ENCODE measurements at regions not wholly inside any gene's neighbourhood (a gene's known extent, or its start where the extent isn't known, plus 50 kb on each side); places are given as distances from the start of the nearest gene placed in this dataset.

DNA sequence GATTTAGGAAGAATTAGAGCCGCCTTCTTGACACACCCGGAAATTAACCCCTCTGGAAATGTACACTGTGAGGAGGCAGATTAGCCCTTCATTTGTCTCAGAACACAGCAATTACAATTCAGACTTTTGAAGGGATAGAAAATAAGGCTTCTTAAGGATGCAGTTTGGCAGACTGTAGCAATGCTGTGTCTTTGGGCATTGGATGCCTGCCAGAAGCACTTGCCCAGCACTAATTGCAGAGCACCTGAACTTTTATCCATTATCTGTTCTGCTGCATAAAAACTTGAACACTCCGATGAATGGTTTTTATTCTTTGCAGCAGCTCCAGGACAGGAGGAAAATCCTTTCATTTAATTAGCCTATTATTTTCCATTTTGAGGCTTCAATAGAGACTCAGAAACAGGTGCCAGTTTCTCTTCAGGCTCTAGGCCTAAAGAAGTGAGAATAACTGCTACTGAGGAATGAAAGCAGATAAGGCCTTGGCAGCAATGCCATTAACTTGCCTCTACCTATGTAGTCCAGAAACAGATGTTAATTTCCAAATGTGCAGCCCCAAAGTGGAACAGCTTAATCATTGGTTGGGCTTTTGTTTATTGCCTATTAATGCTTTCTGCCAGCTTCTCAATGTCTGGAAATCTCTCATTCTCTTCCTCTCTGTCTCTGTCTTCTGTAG is 418.5 kb downstream of the NSUN3 start:
- TF ChIP-seq CHD2 (IDR thresholded peaks at IDR 0.05; ENCODE audit: low read length) (no peak), MAX (IDR thresholded peaks at IDR 0.05) (no peak), CREB1 (IDR thresholded peaks at IDR 0.05) (no peak), CBX8 (IDR thresholded peaks at IDR 0.05; ENCODE audit: borderline replicate concordance, low read depth, low read length) (no peak), JUND (IDR thresholded peaks at IDR 0.05; ENCODE audit: low read length) (no peak), RAD21 (IDR thresholded peaks at IDR 0.05 in 1 of 2, conservative IDR thresholded peaks at IDR 0.05 in 1 of 2; ENCODE audit: low read depth in 2 of 2, low read length in 2 of 2) (no peak), SIX5 (IDR thresholded peaks at IDR 0.05; ENCODE audit: low read depth, low read length) (no peak)
- TF ChIP-seq, protein P1, sequence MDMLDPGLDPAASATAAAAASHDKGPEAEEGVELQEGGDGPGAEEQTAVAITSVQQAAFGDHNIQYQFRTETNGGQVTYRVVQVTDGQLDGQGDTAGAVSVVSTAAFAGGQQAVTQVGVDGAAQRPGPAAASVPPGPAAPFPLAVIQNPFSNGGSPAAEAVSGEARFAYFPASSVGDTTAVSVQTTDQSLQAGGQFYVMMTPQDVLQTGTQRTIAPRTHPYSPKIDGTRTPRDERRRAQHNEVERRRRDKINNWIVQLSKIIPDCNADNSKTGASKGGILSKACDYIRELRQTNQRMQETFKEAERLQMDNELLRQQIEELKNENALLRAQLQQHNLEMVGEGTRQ (IDR thresholded peaks at IDR 0.05; ENCODE audit: low read length) = no peak
- Histone ChIP-seq H3K27me3 (replicated peaks in 1 of 4; ENCODE audit: control insufficient read depth in 3 of 4, extremely low read depth in 1 of 4, insufficient read depth in 3 of 4, low read length in 3 of 4) (no peaks in the 10 kb centered on the region), H3K79me1 (ENCODE audit: low read depth, low read length) (no peaks in the 10 kb centered on the region), H4K91ac (replicated peaks; ENCODE audit: insufficient read length, low read length) (no peak overlapping the region), H2AFZ (ENCODE audit: low read length) (no peak overlapping the region), H4K5ac (ENCODE audit: insufficient read length, low read depth, low read length) (no peak overlapping the region), H2BK20ac (ENCODE audit: low read length) (no peak overlapping the region), H3K9ac (replicated peaks in 1 of 4; ENCODE audit: extremely low read depth in 1 of 4, low read depth in 3 of 4, low read length in 3 of 4) (no peak overlapping the region), H3K27ac (ENCODE audit: low read depth, low read length) (no peak overlapping the region), H4K8ac (ENCODE audit: extremely low read depth, insufficient read depth, low read length) (no peak overlapping the region), H3K23me2 (ENCODE audit: low read depth, low read length) (no peaks in the 10 kb centered on the region), H2BK5ac (ENCODE audit: low read depth, low read length) (no peak overlapping the region), H2BK15ac (ENCODE audit: low read length) (no peak overlapping the region), H3K18ac (ENCODE audit: extremely low read depth, low read length) (no peak overlapping the region), H3K4me3 (ENCODE audit: extremely low read depth in 1 of 4, insufficient read depth in 2 of 4, low read depth in 3 of 4, low read length in 4 of 4) (no peak overlapping the region), H2AK5ac (ENCODE audit: low read depth, low read length) (no peak overlapping the region), H3K4me2 (ENCODE audit: insufficient read depth in 1 of 2, low read depth in 2 of 2, low read length in 2 of 2) (no peak overlapping the region), H3K23ac (ENCODE audit: insufficient read length) (no peak overlapping the region), H3K36me3 (ENCODE audit: control insufficient read depth in 2 of 4, insufficient read depth in 4 of 4, low read length in 3 of 4) (no peaks in the 10 kb centered on the region), H3K4ac (replicated peaks; ENCODE audit: insufficient read length, low read depth, low read length) (no peak overlapping the region), H2BK12ac (ENCODE audit: low read depth, low read length) (no peak overlapping the region), H3K79me2 (ENCODE audit: control insufficient read depth in 1 of 2, insufficient read depth in 2 of 2, low read length in 2 of 2) (no peaks in the 10 kb centered on the region), H3K56ac (replicated peaks; ENCODE audit: insufficient read length, low read depth, low read length) (no peak overlapping the region), H3K4me1 (replicated peaks in 1 of 4; ENCODE audit: control insufficient read depth in 3 of 4, insufficient read depth in 4 of 4, low read length in 3 of 4) (no peaks in the 10 kb centered on the region), H2BK120ac (replicated peaks; ENCODE audit: low read depth, low read length) (no peak overlapping the region), H4K20me1 (replicated peaks in 1 of 2; ENCODE audit: control insufficient read depth in 1 of 2, insufficient read depth in 2 of 2, low read length in 2 of 2) (no peaks in the 10 kb centered on the region), H3K14ac (ENCODE audit: insufficient read length) (no peak overlapping the region), H3K9me3 (ENCODE audit: insufficient read depth in 2 of 2, low read depth in 1 of 2, low read length in 1 of 2) (no peaks in the 10 kb centered on the region)
- no peak for FAIRE-seq
- ChIA-PET CTCF (ENCODE audit: partially characterized antibody) (no interaction called here), POLR2A (ENCODE audit: partially characterized antibody) (no interaction called here)
- no peak for DNase-seq (ENCODE audit: low read depth in 1 of 2, low spot score in 2 of 2)
- 86% methylated on average over 3 of the region's 3 CpGs; no CpG with 5 or more reads in 1 of the 2 experiments for WGBS, 2 experiments (ENCODE audit: extremely low coverage in 1 of 2, insufficient coverage in 1 of 2, insufficient read length in 1 of 2, insufficient replicate concordance in 2 of 2, low coverage in 1 of 2, low lambda C conversion rate in 2 of 2, missing lambda C conversion rate in 1 of 2)

All from H1 (cell line).